GM19023 (cell line): ENCODE measurements at regions not wholly inside any gene's neighbourhood (a gene's known extent, or its start where the extent isn't known, plus 50 kb on each side); places are given as distances from the start of the nearest gene placed in this dataset.

Experiments used
- ATAC-seq: cut with Tn5 transposase; IDR thresholded peaks from one replicate; pipeline ENCODE4 v1.9.1; 2021; ENCODE audit warnings: mild to moderate bottlenecking, moderate library complexity; ENCODE audit not compliant: unreplicated experiment

DNA sequence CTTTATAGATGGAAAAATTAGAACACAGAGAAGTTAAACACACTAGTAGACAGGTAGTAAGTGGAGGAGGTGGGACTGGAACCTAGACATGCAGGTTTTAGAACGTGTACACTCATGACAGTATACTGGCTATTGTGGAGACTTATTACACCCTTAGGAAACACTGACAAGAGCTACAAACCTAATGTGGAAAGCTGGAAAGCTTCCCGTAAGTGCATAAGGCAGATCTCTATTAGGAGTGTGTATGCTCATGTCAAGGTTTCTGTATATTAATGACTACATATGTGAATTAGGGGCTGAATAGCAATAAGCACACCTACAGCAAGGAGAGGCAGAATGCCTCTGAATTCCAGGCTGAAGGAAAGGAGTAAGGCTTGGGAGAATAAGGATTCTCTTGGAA, 82.6 kb upstream of the SLC24A5 start:
- ATAC-seq: no peak

DNA sequence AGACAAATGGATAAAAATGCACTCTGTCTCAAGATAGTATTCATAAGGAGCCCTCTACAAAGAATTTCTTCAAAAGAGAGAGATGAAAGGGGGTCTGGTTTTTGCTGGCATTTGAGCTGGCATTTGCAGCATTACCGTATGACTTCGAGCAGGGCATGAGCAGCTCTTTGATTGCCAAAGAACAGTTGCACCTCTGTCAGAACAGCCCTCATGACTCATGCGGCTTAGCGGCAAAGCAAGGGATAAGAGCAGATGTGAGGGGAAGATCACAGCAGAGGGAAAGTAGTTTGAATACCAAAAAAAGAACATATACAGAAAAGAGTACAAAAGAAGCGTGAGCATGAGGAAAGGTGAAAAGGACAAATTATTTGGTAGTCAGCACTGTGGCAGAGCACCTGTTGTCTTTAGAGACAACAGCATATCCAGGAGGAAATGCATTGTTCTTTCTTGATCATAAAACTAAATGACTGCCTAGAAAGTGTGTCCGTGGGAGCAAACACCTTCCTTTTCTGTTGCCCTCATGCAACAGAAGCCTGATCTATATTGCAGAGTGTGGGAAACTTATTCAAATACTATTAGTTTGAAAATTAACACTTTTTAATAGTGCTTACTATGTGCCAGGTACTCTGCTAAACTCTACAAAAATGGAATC, 80.5 kb upstream of the SLC24A5 start:
- no peak for ATAC-seq

DNA sequence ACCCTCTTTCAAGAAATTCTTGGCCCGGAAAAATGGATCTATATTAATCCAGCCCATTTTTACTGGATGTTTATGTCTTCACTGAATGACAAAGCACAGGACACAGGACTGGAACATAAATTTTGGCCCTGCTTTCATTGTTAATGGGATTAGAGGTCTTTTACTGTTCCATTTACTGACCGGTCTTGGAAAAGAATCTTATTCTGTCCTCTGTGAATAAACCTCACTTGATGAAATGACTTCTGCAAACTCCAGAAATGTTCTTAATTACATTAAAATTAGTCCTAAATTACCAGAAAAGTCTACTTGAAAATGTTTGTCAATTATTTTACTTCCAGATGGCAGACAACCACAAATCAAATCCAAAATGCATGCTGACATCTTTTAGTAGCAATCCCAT, 79.3 kb upstream of the SLC24A5 start:
- no peak for ATAC-seq

DNA sequence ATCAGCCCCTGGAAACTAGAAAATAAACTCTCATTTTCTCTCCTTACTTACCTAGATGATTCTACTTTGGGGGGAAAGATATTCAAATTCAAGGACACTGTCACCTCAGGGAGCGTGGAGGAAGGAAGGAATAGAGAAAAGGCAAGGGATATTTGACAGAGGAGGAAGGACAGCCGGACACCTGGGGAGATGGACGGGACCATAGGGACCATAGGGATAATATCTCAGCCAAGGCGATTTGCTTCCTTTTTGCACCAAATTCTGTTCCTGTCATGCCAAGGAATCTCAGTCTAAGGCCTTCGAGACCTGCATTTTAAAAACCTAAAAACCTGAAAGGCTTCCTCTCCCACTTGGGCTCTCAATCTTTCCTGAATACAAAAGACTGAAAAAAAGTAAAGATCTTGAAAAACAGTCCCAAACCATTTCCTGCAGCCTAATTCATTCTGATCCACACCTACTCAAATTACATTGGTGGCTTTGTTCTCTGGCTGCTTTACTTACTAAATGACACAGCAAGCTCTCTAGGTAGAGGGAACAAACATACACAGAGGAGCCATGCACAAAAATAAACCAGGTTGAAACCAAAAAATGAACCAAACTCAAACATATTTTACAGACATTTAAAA, 73.9 kb upstream of the SLC24A5 start:
- ATAC-seq: no peak

DNA sequence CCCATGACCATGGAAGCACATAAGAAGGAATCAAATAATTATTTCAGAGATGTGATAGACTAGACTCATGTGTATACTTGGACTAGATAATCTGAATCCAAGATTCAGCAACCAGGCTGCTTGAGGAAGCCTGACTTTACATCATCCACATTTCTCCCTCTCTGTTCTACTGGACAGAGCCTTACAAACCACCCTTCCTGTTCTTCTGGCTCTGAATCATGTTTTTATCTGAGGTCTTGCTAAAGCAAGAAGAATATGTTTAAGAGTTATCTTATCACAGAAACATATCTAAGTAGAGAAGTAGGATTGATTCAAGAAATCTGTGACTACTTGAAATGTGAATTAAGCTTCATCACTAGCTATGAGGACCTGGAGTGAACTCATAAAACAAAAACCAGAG, 71.1 kb upstream of the SLC24A5 start:
- ATAC-seq: no peak

DNA sequence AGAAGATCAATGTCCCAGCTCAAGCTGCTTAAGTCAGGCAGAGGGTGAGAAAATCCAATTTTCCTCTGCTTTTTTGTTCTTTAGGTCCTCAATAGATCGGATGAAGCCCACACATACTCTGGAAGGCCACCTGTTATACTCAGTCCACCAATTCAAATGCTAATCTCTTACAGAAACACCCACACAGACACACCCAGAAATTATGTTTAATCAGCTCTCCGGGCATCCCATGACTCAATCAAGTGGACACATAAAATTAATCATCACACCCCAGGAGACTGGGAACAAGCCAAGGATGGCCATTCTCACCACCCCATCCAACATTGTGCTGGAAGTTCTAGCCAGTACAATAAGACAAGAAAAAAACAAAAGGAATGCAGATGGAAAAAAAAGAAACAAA, 67.8 kb upstream of the SLC24A5 start:
- ATAC-seq: no peak

DNA sequence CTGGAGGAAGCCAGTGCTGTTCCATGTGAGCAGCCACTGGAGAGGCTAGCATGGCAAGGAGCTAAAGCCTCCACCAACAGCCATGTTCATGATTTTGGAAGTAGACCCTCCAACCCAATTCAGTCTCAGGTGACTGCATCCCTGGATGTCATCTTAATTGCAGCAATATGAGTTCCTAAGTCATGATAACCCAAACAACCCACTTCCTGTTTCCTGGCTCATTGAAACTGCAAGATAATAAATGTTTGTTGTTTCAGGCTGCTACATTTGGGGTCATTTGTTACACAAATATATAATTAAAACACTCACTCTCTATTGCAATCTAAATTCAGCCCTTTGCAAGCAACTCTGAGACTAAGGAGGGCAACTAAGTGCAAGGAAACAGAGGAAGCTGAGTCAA, 62.4 kb upstream of the SLC24A5 start:
- no peak for ATAC-seq

DNA sequence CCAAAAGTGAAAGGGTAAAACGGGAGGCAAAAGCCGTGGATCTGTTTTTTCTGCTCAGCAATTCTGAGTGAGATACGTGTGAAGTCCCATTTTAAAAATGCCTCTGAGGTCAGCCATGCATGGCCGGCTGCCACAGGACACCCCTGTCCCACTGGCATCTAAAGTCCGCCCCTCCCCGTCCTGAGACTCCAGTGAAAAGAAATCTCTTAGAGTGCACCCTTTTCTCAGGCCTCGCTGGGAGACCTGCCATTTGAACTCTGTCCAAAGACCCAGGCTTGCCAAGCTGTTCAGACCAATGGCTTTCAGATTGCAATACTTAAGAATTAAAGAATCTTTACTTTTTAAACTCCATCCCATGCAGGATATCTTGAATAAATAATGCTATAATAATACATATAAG, 61.0 kb upstream of the SLC24A5 start:
- ATAC-seq: no peak

DNA sequence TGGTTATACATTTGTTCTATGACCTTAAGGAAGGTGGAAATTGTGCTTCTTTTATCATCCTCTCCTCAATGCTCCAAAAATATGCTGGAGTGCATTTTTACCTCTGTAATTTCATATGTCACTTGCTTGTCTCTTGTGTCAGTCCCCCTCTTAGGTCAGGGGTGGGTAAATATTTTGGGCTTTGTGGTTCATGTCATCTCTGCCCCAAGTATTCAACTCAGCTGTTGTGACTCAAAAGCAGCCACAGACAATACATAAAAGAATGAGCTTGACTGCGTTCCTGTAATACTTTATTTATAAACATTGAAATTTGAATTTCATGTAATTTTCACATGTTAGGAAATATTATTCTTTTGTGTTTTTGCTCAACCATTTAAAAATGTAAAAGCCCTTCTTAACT, 60.4 kb upstream of the SLC24A5 start:
- no peak for ATAC-seq

DNA sequence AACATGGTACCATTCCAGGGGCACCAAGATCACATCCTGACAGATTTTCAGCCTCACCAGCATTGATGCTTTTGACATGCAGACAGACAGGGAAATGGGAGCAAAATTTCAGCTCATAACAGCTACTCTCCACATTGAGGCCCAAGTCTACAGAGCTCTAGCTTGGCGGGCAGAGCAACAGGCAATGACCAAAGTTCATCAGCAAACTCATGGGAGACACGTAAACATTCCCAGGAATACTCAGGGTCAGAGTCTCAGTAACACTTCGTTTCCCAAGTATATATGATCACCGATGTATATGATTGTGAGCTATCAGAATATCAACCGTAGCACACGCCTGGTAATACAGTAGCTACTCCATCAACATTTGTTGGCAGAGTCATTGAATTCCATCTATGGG, 59.2 kb upstream of the SLC24A5 start:
- ATAC-seq: no peak

DNA sequence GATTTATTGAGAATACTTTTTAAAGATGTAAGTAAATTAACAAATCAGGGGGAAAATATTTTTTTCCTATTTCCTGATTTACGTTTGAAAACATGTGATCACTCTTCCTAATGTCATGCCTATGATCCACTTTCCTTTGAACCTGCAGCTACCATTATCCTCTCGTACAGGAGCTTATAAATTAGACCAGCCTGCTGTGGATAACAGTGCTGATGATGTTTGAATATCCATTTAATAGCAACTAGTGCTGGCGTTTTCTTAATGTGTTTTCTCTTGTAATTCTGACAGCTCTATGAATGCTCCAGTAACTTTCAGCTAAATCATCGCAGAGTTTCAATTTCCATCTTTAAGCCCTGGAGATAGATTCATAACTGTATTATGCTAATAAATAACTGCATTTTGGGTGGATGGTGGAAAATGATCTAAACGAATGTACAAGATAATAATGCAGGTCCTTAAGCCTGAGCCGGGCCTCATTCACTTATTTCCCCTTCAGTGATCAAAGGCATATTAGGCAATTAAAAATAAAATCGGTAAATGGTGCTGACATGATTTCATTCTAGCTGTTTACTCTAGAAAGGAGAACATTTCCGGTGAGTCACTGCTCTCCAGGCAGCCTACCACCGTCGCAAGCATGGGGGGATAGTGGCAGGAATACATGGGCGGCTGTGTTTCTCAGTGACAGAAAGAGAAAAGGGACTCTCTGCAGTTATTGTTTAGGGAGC, 58.5 kb upstream of the SLC24A5 start:
- ATAC-seq: no peak

DNA sequence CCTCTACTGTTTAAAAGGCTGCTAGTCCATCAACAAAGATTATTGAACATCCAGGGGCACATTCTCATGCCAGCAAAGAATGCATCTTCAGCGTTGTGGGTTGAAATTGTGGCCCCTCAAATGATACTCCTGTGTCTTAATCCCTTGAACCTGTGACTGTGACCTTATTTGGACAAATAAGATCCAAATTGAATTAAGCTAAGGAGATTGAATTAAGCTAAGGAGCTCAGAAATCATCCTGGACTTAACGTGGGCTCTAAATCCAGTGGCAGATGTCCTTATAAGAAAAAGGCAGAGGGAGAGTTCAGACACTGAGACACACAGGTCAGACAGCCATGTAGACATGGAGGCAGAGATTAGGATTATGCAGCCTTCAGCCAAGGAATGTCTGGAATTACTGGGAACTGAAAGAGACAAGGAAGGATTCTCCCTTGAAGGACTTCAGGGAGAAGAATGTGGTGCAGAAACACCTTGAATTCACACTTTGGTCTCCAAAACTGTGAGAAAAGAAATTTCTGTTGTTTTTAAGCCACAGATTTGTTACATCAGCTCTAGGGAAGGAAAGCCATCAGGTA, 57.3 kb upstream of the SLC24A5 start:
- no peak for ATAC-seq

DNA sequence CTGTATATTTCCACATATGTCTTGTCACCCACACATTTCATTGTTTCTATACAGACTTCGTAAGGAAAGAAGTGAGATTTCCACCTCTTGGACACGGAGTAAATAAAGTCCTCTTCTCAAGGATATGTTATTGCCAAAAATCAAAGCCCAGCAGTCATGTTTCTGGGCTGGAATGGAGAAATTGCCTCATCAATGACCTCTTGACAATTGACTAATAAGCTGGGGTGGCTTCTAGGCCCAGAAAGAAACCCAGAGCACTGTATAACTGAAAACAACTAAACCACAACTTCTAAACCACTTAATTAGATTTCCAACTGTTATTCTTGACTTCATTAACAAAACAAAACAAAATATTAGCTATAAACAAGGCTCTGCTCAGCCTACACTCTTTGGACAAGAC, 56.4 kb upstream of the SLC24A5 start:
- no peak for ATAC-seq

DNA sequence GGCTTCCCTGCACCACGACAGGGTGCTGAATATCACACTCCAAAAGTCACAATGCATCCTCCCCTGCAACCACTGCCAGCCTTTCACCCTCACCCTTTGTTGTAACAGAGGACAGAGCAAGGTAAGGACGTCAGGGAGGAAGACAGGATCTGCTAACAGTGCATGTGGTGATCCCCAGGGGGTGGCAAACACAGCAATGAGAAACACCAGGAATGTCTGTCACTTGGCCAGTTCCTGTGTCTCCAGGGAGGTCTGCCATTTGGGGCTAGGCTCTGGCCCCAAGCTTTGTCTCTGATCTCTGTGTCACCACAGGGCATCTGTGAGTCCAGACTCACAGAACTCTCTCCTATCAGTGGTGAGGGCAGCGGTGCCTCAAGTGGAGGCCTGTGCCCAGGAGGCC, 54.3 kb upstream of the SLC24A5 start:
- ATAC-seq: no peak
